H1 (cell line): ENCODE measurements at regions not wholly inside any gene's neighbourhood (a gene's known extent, or its start where the extent isn't known, plus 50 kb on each side); places are given as distances from the start of the nearest gene placed in this dataset.

ENCODE experiments used
- CTCF ChIA-PET: fragments of 300-600 bp; sonication (Branson Sonifier 250); formaldehyde crosslinking; loops from one replicate; lab custom pipeline; 2021; ENCODE audit not compliant: partially characterized antibody; lab: Charles Lee
- POLR2A ChIA-PET: fragments of 300-600 bp; sonication (Branson Sonifier 250); formaldehyde crosslinking; loops from one replicate; lab custom pipeline; 2021; ENCODE audit warnings: inconsistent platforms; ENCODE audit not compliant: partially characterized antibody; lab: Charles Lee
- DNase-seq, 2 experiments: peaks; one replicate each; pipeline versions ENCODE4 v3.0.0 to v3.0.0-alpha.2; 2010 to 2022; ENCODE audit warnings: low spot score in 2 of 2, low read depth in 1 of 2, mixed read lengths in 1 of 2
- FAIRE-seq: peaks from 2 replicates; lab custom pipeline; 2011; peaks lifted over from hg19 to GRCh38; lab: Jason Lieb, UNC
- H2AFZ ChIP-seq: 2 replicates; pipeline ENCODE4 v1.8.1; 2012; ENCODE audit warnings: low read length, inconsistent platforms
- H2AK5ac ChIP-seq: 2 replicates; pipeline ENCODE4 v1.6.1; 2013; ENCODE audit warnings: low read depth, low read length
- H2BK120ac ChIP-seq: replicated peaks from 2 replicates; pipeline ENCODE3; 2013; ENCODE audit warnings: low read depth, low read length, inconsistent platforms
- H2BK12ac ChIP-seq: 2 replicates; pipeline ENCODE4 v1.6.1; 2013; ENCODE audit warnings: low read depth, low read length
- H2BK15ac ChIP-seq: 2 replicates; pipeline ENCODE4 v1.6.1; 2013; ENCODE audit warnings: low read length
- H2BK20ac ChIP-seq: 2 replicates; pipeline ENCODE4 v1.6.1; 2013; ENCODE audit warnings: low read length
- H2BK5ac ChIP-seq: 2 replicates; pipeline ENCODE4 v1.6.1; 2013; ENCODE audit warnings: low read depth, low read length
- H3K14ac ChIP-seq: 2 replicates; pipeline ENCODE4 v1.6.1; 2013; ENCODE audit warnings: inconsistent platforms; ENCODE audit not compliant: insufficient read length
- H3K18ac ChIP-seq: 2 replicates; pipeline ENCODE4 v1.6.1; 2013; ENCODE audit warnings: low read length; ENCODE audit errors: extremely low read depth
- H3K23ac ChIP-seq: 2 replicates; pipeline ENCODE4 v1.6.1; 2013; ENCODE audit warnings: inconsistent platforms; ENCODE audit not compliant: insufficient read length
- H3K23me2 ChIP-seq: 2 replicates; pipeline ENCODE4 v1.6.1; 2013; ENCODE audit warnings: low read depth, low read length
- H3K27ac ChIP-seq: 2 replicates; pipeline ENCODE4 v1.6.1; 2011; ENCODE audit warnings: low read depth, low read length, inconsistent platforms
- H3K27me3 ChIP-seq, 4 experiments: replicated peaks in 1 of 4; 1 replicate in 1 of 4; 2 replicates in 3 of 4; pipeline versions ENCODE4 v1.6.1 to v1.8.1; 2011 to 2013; ENCODE audit warnings: low read length in 3 of 4, mild to moderate bottlenecking in 3 of 4, inconsistent platforms in 2 of 4, mixed read lengths in 2 of 4, moderate library complexity in 1 of 4; ENCODE audit not compliant: control insufficient read depth in 3 of 4, insufficient read depth in 3 of 4; ENCODE audit errors: extremely low read depth in 1 of 4
- H3K36me3 ChIP-seq, 4 experiments: 2 replicates each; pipeline versions ENCODE4 v1.6.1 to v1.8.1; 2011 to 2013; ENCODE audit warnings: mild to moderate bottlenecking in 4 of 4, low read length in 3 of 4, moderate library complexity in 2 of 4, control low read depth in 1 of 4, inconsistent platforms in 1 of 4; ENCODE audit not compliant: insufficient read depth in 4 of 4, control insufficient read depth in 2 of 4
- H3K4ac ChIP-seq: replicated peaks from 2 replicates; pipeline ENCODE3; 2013; ENCODE audit warnings: low read length, low read depth, mixed read lengths, inconsistent platforms; ENCODE audit not compliant: insufficient read length
- H3K4me1 ChIP-seq, 4 experiments: replicated peaks in 1 of 4; 1 replicate in 1 of 4; 2 replicates in 3 of 4; pipeline versions ENCODE4 v1.6.1 to v1.8.1; 2011 to 2013; ENCODE audit warnings: low read length in 3 of 4, inconsistent platforms in 2 of 4, mixed read lengths in 1 of 4; ENCODE audit not compliant: insufficient read depth in 4 of 4, control insufficient read depth in 3 of 4
- H3K4me2 ChIP-seq, 2 experiments: 2 replicates each; pipeline versions ENCODE4 v1.6.1 to v1.8.1; 2011 to 2013; ENCODE audit warnings: low read depth in 2 of 2, low read length in 2 of 2, control low read depth in 1 of 2, inconsistent platforms in 1 of 2, mild to moderate bottlenecking in 1 of 2; ENCODE audit not compliant: insufficient read depth in 1 of 2
- H3K4me3 ChIP-seq, 4 experiments: fragments of 200-600, 300-600 bp in 1 of 4; sonication (generic), shearing (Covaris generic), sonication (Bioruptor Twin) in 1 of 4; 2 replicates each; pipeline versions ENCODE4 v1.5.1 to v1.8.1; 2011 to 2016; ENCODE audit warnings: low read length in 4 of 4, low read depth in 3 of 4, control low read depth in 2 of 4, inconsistent platforms in 2 of 4, mild to moderate bottlenecking in 2 of 4, mixed read lengths in 1 of 4, moderate library complexity in 1 of 4; ENCODE audit not compliant: insufficient read depth in 2 of 4; ENCODE audit errors: extremely low read depth in 1 of 4
- H3K56ac ChIP-seq: replicated peaks from 2 replicates; pipeline ENCODE3; 2013; ENCODE audit warnings: low read depth, mild to moderate bottlenecking, mixed read lengths, low read length, inconsistent platforms; ENCODE audit not compliant: insufficient read length
- H3K79me1 ChIP-seq: 2 replicates; pipeline ENCODE4 v1.6.1; 2013; ENCODE audit warnings: low read depth, low read length, control low read depth
- H3K79me2 ChIP-seq, 2 experiments: 2 replicates each; pipeline versions ENCODE4 v1.6.1 to v1.8.1; 2012 to 2013; ENCODE audit warnings: low read length in 2 of 2, mild to moderate bottlenecking in 2 of 2, inconsistent platforms in 1 of 2; ENCODE audit not compliant: insufficient read depth in 2 of 2, control insufficient read depth in 1 of 2
- H3K9ac ChIP-seq, 4 experiments: replicated peaks in 1 of 4; 1 replicate in 1 of 4; 2 replicates in 3 of 4; pipeline versions ENCODE4 v1.6.1 to v1.8.1; 2011 to 2013; ENCODE audit warnings: low read depth in 3 of 4, low read length in 3 of 4, control low read depth in 2 of 4, mild to moderate bottlenecking in 2 of 4, moderate library complexity in 2 of 4, inconsistent platforms in 1 of 4; ENCODE audit errors: extremely low read depth in 1 of 4
- H3K9me3 ChIP-seq, 2 experiments: 2 replicates each; pipeline versions ENCODE4 v1.6.1 to v1.8.1; 2012 to 2013; ENCODE audit warnings: mild to moderate bottlenecking in 2 of 2, moderate library complexity in 2 of 2, control low read depth in 1 of 2, inconsistent platforms in 1 of 2, low read depth in 1 of 2, low read length in 1 of 2, mixed read lengths in 1 of 2; ENCODE audit not compliant: insufficient read depth in 2 of 2
- H4K20me1 ChIP-seq, 2 experiments: replicated peaks in 1 of 2; 2 replicates each; pipeline versions ENCODE3 to v1.8.1; 2011 to 2013; ENCODE audit warnings: inconsistent platforms in 2 of 2, low read length in 2 of 2, mild to moderate bottlenecking in 1 of 2; ENCODE audit not compliant: insufficient read depth in 2 of 2, control insufficient read depth in 1 of 2
- H4K5ac ChIP-seq: 2 replicates; pipeline ENCODE4 v1.6.1; 2013; ENCODE audit warnings: low read length, low read depth, mixed read lengths, inconsistent platforms; ENCODE audit not compliant: insufficient read length
- H4K8ac ChIP-seq: 2 replicates; pipeline ENCODE4 v1.8.0; 2013; ENCODE audit warnings: mild to moderate bottlenecking, moderate library complexity, low read length, inconsistent platforms; ENCODE audit not compliant: insufficient read depth; ENCODE audit errors: extremely low read depth
- H4K91ac ChIP-seq: replicated peaks from 2 replicates; pipeline ENCODE3; 2013; ENCODE audit warnings: low read length, mixed read lengths, inconsistent platforms; ENCODE audit not compliant: insufficient read length
- CREB1 ChIP-seq: IDR thresholded peaks from 2 replicates; pipeline ENCODE4 v1.6.1; 2012; ENCODE audit warnings: inconsistent platforms
- EZH2 ChIP-seq: fragments of 200-600 bp; sonication (generic); IDR thresholded peaks from 2 replicates; pipeline ENCODE4 v1.7.1; 2012; ENCODE audit warnings: low read depth, mild to moderate bottlenecking, moderate library complexity, low read length, inconsistent platforms; ENCODE audit not compliant: severe bottlenecking
- FOSL1 ChIP-seq: IDR thresholded peaks from 2 replicates; pipeline ENCODE4 v1.6.1; 2011; ENCODE audit warnings: mild to moderate bottlenecking, low read depth, low read length, moderate library complexity; ENCODE audit not compliant: insufficient read depth
- GABPA ChIP-seq: IDR thresholded peaks from 2 replicates; pipeline ENCODE4 v1.6.1; 2011; ENCODE audit warnings: mild to moderate bottlenecking, low read length, moderate library complexity, borderline replicate concordance; ENCODE audit not compliant: insufficient read depth
- KDM1A ChIP-seq: fragments of 200-600, 300-600 bp; sonication (generic); IDR thresholded peaks from 2 replicates; pipeline ENCODE4 v1.7.1; 2016; ENCODE audit warnings: mild to moderate bottlenecking, low read length, borderline replicate concordance
- MAFK ChIP-seq: IDR thresholded peaks from 2 replicates; pipeline ENCODE4 v1.6.1; 2012; ENCODE audit warnings: low read depth, mild to moderate bottlenecking, improper control_type of control experiment, low read length
- NRF1 ChIP-seq: IDR thresholded peaks from 2 replicates; pipeline ENCODE4 v1.6.1; 2011; ENCODE audit warnings: mild to moderate bottlenecking, low read depth, low read length, improper control_type of control experiment
- TCF12 ChIP-seq: IDR thresholded peaks from 2 replicates; pipeline ENCODE4 v1.6.1; 2011; ENCODE audit warnings: low read depth, mild to moderate bottlenecking, low read length
- WGBS, 2 experiments: shearing (Covaris generic) in 1 of 2; methylation state at CpG; one replicate each; pipeline versions ENCODE4 v1.1.6 to v1.1.7; 2013 to 2015; ENCODE audit warnings: low lambda C conversion rate in 2 of 2, mixed read lengths in 2 of 2, inconsistent platforms in 1 of 2, low coverage in 1 of 2, missing lambda C conversion rate in 1 of 2; ENCODE audit not compliant: insufficient replicate concordance in 2 of 2, insufficient coverage in 1 of 2, insufficient read length in 1 of 2; ENCODE audit errors: extremely low coverage in 1 of 2, missing lambda C conversion rate in 1 of 2; 5-methylcytosine and 5-hydroxymethylcytosine counted together

- DNase-seq (no peak), FAIRE-seq (no peak)
- no peaks in the 10 kb centered on the region for H3K36me3 ChIP-seq
- no peaks in the 10 kb centered on the region for H3K9me3 ChIP-seq
- no peak overlapping the region for H3K4me3 ChIP-seq
- no peaks in the 10 kb centered on the region for H3K27me3 ChIP-seq
- H2AFZ ChIP-seq, result no peak overlapping the region
- no peak overlapping the region for H3K14ac ChIP-seq
- H2AK5ac ChIP-seq, result no peak overlapping the region
- no peak overlapping the region for H3K27ac ChIP-seq
- H2BK5ac ChIP-seq, result no peak overlapping the region
- H2BK15ac ChIP-seq, result no peak overlapping the region
- H2BK12ac ChIP-seq, result no peak overlapping the region
- no peaks in the 10 kb centered on the region for H3K23me2 ChIP-seq
- no peak overlapping the region for H4K8ac ChIP-seq
- TF ChIP-seq TCF12 (no peak), KDM1A (no peak), NRF1 (no peak), EZH2 (no peak), FOSL1 (no peak), GABPA (no peak), CREB1 (no peak), MAFK (0 out of 2 replicates have a peak, but pooled peaks have one; percentile 33)
- no peak overlapping the region for H4K5ac ChIP-seq
- H3K9ac ChIP-seq, result no peak overlapping the region
- no peak overlapping the region for H3K4ac ChIP-seq
- H3K18ac ChIP-seq, result no peak overlapping the region
- ChIA-PET CTCF (interaction anchor here (0.7 to 1.6 kb wide), 4 partner anchors 34 to 783 kb away, joined by 3 to 4 read pairs (median 3); no protein-coding TSS in a partner anchor), POLR2A (no interaction called here)
- H2BK120ac ChIP-seq, result no peak overlapping the region
- H3K4me2 ChIP-seq, result no peak overlapping the region
- H2BK20ac ChIP-seq, result no peak overlapping the region
- WGBS, 2 experiments, result 89% methylated on average over 3 of the region's 3 CpGs; no CpG with 5 or more reads in 1 of the 2 experiments
- no peaks in the 10 kb centered on the region for H4K20me1 ChIP-seq
- no peaks in the 10 kb centered on the region for H3K79me1 ChIP-seq
- H3K23ac ChIP-seq, result no peak overlapping the region
- H3K79me2 ChIP-seq, result no peaks in the 10 kb centered on the region
- H3K4me1 ChIP-seq, result no peaks in the 10 kb centered on the region
- no peak overlapping the region for H3K56ac ChIP-seq
- H4K91ac ChIP-seq, result no peak overlapping the region
Observed at GRCh38 chr2:49585921-49586320, 431.6 kb upstream of the FSHR start.
